ENCODE measurements at regions not wholly inside any gene's neighbourhood (a gene's known extent, or its start where the extent isn't known, plus 50 kb on each side); places are given as distances from the start of the nearest gene placed in this dataset.

DNA sequence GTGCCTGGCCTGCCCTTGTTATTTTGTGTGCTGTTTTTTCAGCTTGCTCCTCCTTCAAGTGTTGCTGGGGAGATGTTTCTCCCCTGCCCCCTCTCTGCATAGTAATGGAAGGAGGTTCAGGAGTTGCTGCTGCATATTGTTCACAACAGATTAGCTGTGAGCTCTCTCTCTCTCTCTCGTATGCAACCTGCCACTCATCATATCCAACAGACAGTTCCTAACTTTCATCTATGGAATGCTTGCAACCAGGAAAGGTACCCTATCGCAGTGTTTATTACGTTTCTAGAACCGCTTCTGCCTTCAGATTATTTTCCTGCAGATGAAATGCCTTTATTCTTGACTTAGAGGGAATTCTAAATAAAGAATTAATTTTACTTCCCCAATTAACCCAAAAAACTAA, 372.9 kb downstream of the RMST start:
- Histone ChIP-seq H3K4me3 (no peak overlapping the region), H3K27me3 (no peaks in the 10 kb centered on the region), H3K36me3 (no peaks in the 10 kb centered on the region), H3K9me3 (no peaks in the 10 kb centered on the region), H3K27ac (no peak overlapping the region), H3K4me1 (no peaks in the 10 kb centered on the region)
- no peak for DNase-seq (ENCODE audit: low spot score in 2 of 2)
- TF ChIP-seq POLR2AphosphoS5 (IDR thresholded peaks at IDR 0.05) (no peak), POLR2A (IDR thresholded peaks at IDR 0.05) (no peak), CTCF (IDR thresholded peaks at IDR 0.05) (no peak)
- intact Hi-C loops (cut with DNase I; ENCODE audit: low total_unique reads): no loop called here

DNA sequence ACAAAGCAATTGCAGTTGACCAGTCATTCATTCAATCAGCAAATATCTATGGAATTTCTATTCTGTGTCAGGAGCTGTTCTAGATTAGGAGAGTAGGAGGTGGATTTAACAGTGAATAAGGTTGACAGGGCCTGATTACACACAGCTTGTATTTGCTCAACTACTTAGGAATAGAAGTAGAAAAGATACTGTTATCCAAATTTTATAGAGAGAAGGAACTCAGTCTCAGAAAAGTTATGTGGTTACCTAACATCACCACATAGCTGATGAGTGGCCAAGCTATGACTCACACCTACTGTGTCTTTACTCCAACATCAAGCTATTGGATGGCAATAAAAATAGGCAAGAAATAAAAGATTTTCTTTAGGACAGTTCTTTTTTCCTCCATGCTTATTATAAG, 374.8 kb downstream of the RMST start:
- peak in 1 of 2 donors; percentile 66 for DNase-seq (ENCODE audit: low spot score in 2 of 2)
- intact Hi-C loops (cut with DNase I; ENCODE audit: low total_unique reads): no loop called here
- Histone ChIP-seq H3K4me1 (no peaks in the 10 kb centered on the region), H3K36me3 (no peaks in the 10 kb centered on the region), H3K4me3 (no peak overlapping the region), H3K27ac (no peak overlapping the region), H3K9me3 (no peaks in the 10 kb centered on the region), H3K27me3 (no peaks in the 10 kb centered on the region)
- TF ChIP-seq POLR2A (IDR thresholded peaks at IDR 0.05): no peak
- TF ChIP-seq CTCF (IDR thresholded peaks at IDR 0.05): no peak
- no peak for TF ChIP-seq POLR2AphosphoS5 (IDR thresholded peaks at IDR 0.05)

- Histone ChIP-seq H3K27me3 (no peaks in the 10 kb centered on the region), H3K27ac (no peak overlapping the region), H3K4me1 (no peaks in the 10 kb centered on the region), H3K9me3 (no peaks in the 10 kb centered on the region), H3K4me3 (no peak overlapping the region), H3K36me3 (no peaks in the 10 kb centered on the region)
- no peak for DNase-seq (ENCODE audit: low spot score in 2 of 2)
- TF ChIP-seq CTCF (IDR thresholded peaks at IDR 0.05) (no peak), POLR2AphosphoS5 (IDR thresholded peaks at IDR 0.05) (no peak), POLR2A (IDR thresholded peaks at IDR 0.05) (no peak)
- intact Hi-C loops (cut with DNase I; ENCODE audit: low total_unique reads): no loop called here
Measured at GRCh38 chr12:97848051-97848450, 385.4 kb downstream of the RMST start.

DNA sequence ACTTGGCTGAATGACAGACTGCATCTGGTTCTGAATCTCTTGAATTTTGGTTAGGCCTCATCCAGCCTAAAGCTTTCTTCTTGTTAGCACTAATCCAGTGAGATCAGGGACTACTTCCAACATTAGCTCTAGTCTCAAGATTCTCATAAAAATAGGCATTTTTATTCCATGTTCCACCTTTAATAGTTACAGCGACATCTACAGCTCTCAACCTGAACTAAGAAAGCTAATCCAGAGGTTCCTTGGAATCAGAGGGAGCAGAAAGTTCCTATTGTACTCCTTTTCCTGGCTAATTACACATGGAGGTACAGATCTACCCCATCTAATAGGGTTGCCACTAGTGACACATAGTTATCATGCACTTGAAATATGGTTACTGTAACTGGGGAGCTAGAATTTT, 391.9 kb downstream of the RMST start:
- Histone ChIP-seq H3K27ac (no peak overlapping the region), H3K36me3 (no peaks in the 10 kb centered on the region), H3K4me3 (no peak overlapping the region), H3K4me1 (no peaks in the 10 kb centered on the region), H3K27me3 (no peaks in the 10 kb centered on the region), H3K9me3 (no peaks in the 10 kb centered on the region)
- intact Hi-C loops (cut with DNase I; ENCODE audit: low total_unique reads): no loop called here
- TF ChIP-seq POLR2AphosphoS5 (IDR thresholded peaks at IDR 0.05) (no peak), POLR2A (IDR thresholded peaks at IDR 0.05) (no peak), CTCF (IDR thresholded peaks at IDR 0.05) (no peak)
- no peak for DNase-seq (ENCODE audit: low spot score in 2 of 2)

DNA sequence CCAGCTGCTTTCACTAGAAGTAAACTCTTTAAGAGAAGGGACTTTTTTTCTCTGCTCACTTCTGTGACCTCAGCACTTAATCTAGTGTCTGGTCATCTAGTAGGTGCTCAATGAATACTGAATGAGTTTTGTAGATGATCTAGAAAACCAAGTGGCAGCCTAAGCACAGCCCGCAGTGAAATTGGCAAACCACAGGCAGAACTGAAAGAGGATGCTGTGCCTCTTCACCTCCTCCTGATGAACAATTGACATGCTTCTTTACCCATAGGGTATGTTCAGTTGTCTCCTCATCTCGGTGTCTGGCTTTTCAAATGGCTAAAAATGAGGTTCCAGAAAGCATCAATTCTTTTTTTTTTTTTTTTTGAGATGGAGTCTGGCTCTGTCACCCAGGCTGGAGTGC, 399.5 kb downstream of the RMST start:
- intact Hi-C loops (cut with DNase I; ENCODE audit: low total_unique reads): no loop called here
- no peak for DNase-seq (ENCODE audit: low spot score in 2 of 2)

More for the DNA sequence above, 399.5 kb downstream of the RMST start:
- no peaks in the 10 kb centered on the region for H3K4me1 ChIP-seq
- no peak overlapping the region for H3K4me3 ChIP-seq
- H3K9me3 ChIP-seq: peaks cover 0 to 4% of the 10 kb centered on the region in 2 donors
- H3K36me3 ChIP-seq: no peaks in the 10 kb centered on the region
- H3K27me3 ChIP-seq: no peaks in the 10 kb centered on the region
- H3K27ac ChIP-seq: no peak overlapping the region
- TF ChIP-seq POLR2A (IDR thresholded peaks at IDR 0.05) (no peak), CTCF (IDR thresholded peaks at IDR 0.05) (no peak), POLR2AphosphoS5 (IDR thresholded peaks at IDR 0.05) (no peak)

All from breast epithelium (tissue), 4 donors.